ENCODE measurements at regions not wholly inside any gene's neighbourhood (a gene's known extent, or its start where the extent isn't known, plus 50 kb on each side); places are given as distances from the start of the nearest gene placed in this dataset.

DNA sequence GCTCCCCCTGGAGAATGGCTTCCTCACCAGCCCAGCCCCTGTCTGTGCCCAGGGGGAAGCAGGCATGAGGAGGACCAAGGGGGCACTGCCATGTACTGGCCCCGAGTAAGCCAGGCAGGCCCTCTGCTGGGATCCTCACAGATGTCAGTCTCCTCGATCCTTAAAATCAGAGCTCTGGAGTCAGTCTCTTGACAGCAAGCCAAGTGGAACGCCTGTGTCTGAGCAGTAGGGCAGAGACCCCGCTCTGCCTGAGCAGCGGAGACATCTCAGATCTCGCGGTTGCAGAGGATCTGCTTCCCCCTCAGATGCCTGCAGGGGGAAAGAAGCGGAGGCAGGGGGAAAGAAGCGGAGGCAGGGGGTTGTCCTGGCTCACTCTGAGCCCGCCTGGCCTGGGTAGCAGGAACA is 92.6 kb downstream of the SNX5 start:
- intact Hi-C loops (cut with DNase I; ENCODE audit: low total_unique reads): no loop called here
- peaks cover 9 to 18% of the 10 kb centered on the region in 2 donors for H3K4me1 ChIP-seq
- TF ChIP-seq POLR2A (IDR thresholded peaks at IDR 0.05) (no peak), CTCF (IDR thresholded peaks at IDR 0.05) (no peak)
- H3K27ac ChIP-seq: peak overlapping the region; percentile 72 to 79
- H3K27me3 ChIP-seq: no peaks in the 10 kb centered on the region
- no peaks in the 10 kb centered on the region for H3K9me3 ChIP-seq
- DNase-seq: no peak
- H3K4me3 ChIP-seq: no peak overlapping the region
- H3K36me3 ChIP-seq: no peaks in the 10 kb centered on the region

DNA sequence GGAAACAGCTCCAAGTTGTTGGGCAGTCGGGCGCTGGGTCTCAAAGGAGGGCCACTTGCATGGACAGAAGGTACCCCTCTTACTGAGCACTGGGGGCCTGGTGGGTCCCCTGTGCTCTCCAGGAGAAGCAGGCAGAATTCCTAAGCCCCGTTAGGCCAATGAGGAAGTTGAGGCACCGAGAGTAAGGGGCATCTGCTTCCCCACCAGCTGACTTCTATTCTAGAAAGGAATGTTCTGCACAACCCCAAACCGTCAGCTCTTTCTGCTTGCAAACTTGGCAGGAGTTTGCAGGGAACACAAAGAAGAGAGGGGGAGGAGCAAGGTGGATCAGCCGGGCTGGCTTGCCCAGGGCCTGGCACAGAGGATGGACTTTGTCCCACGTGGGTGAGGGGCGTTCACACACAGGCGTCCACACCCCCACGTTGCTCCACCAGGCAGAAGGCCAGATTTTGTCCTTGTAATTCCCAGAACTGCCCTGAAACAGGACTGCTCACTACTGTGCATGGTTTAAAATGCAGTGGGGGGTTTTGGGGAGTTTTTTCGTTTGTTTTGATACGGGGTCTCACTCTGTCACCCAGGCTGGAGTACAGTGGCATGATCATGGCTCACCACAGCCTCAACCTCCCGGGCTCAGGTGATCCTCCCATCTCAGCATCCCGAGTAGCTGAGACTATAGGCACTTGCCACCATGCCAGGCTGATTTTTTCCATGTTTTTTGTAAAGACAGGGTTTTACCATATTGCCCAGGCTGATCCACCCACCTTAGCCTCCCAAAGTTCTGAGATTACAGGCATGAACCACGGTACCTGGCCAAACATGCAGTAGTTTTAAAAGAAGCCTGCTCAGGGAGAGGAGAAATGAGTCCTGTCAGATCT is 93.3 kb downstream of the SNX5 start:
- H3K4me3 ChIP-seq: no peak overlapping the region

DNA sequence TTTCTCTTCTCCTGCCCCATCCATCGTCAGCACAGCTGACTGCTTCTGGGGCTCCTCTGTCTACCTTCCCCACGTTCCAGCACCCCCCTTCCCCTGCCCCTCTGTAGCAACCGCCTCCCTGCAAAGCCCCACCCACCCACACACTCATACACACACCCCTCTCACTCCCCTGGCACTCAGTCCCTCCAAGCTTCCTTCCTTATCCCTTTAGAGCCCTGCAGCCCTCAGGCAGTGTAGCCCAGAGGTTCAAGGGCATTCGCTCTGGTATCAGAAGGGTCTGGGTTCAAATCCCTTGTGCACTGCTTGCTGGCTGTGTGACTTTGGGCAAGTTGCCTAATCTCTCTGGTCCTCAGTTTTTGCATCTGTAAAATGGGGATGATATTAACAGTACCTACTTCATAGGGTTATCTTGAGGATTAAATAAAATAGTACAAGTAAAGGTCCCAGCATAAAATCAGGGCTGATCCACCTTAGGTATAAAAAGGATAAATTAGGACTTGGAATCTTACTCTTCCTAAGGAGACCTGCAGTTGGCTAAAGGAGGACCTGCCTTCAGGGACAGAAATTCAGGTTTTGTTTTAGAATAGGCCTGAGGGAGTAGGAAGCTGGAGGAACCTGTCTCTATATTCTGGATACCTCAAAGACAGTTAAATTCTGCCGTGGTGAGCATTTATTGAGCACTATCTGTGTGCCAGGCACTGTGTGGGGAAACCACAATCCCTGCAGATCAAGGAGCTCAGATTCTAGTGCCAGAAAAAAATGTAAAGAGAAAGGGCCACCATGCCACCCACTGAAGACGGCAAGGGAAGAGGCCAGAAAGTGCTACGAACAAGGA is 94.1 kb downstream of the SNX5 start:
- DNase-seq: no peak
- intact Hi-C loops (cut with DNase I; ENCODE audit: low total_unique reads): no loop called here
- TF ChIP-seq CTCF (IDR thresholded peaks at IDR 0.05) (no peak), POLR2A (IDR thresholded peaks at IDR 0.05) (no peak)
- no peaks in the 10 kb centered on the region for H3K36me3 ChIP-seq
- H3K27ac ChIP-seq: peak overlapping the region; percentile 72 to 79
- H3K4me3 ChIP-seq: no peak overlapping the region
- H3K4me1 ChIP-seq: peaks cover 9 to 18% of the 10 kb centered on the region in 2 donors
- no peaks in the 10 kb centered on the region for H3K27me3 ChIP-seq
- H3K9me3 ChIP-seq: no peaks in the 10 kb centered on the region

More for the DNA sequence above, 93.3 kb downstream of the SNX5 start:
- peak overlapping the region; percentile 72 to 79 for H3K27ac ChIP-seq
- intact Hi-C loops (cut with DNase I; ENCODE audit: low total_unique reads): no loop called here
- H3K4me1 ChIP-seq: peaks cover 9 to 18% of the 10 kb centered on the region in 2 donors
- peak; percentile 87 to 90 for DNase-seq
- no peak for TF ChIP-seq POLR2A (IDR thresholded peaks at IDR 0.05)
- TF ChIP-seq CTCF (IDR thresholded peaks at IDR 0.05): peak in 1 of 4 experiments; percentile 7
- no peaks in the 10 kb centered on the region for H3K27me3 ChIP-seq
- no peaks in the 10 kb centered on the region for H3K36me3 ChIP-seq
- no peaks in the 10 kb centered on the region for H3K9me3 ChIP-seq

GRCh38 chr20:17873410-17874270 is 95.0 kb downstream of the SNX5 start:
- peak overlapping the region; percentile 72 to 79 for H3K27ac ChIP-seq
- H3K27me3 ChIP-seq: no peaks in the 10 kb centered on the region
- H3K4me1 ChIP-seq: peaks cover 9 to 18% of the 10 kb centered on the region in 2 donors
- no peak overlapping the region for H3K4me3 ChIP-seq
- intact Hi-C loops (cut with DNase I; ENCODE audit: low total_unique reads): no loop called here
- H3K36me3 ChIP-seq: no peaks in the 10 kb centered on the region
- no peaks in the 10 kb centered on the region for H3K9me3 ChIP-seq
- peak; percentile 92 to 95 for DNase-seq
- TF ChIP-seq POLR2A (IDR thresholded peaks at IDR 0.05): peak in 1 of 2 donors; percentile 27
- TF ChIP-seq CTCF (IDR thresholded peaks at IDR 0.05): no peak

All from uterus (tissue), 3 donors.